ENCODE measurements at regions not wholly inside any gene's neighbourhood (a gene's known extent, or its start where the extent isn't known, plus 50 kb on each side); places are given as distances from the start of the nearest gene placed in this dataset.

GRCh38 chr2:163343316-163343715, 392.5 kb downstream of the FIGN start:
- Mint-ChIP-seq H3K4me1 (ENCODE audit: unreplicated experiment) (peaks cover 12% of the 10 kb centered on the region), H3K4me3 (ENCODE audit: unreplicated experiment) (no peak overlapping the region), H3K36me3 (ENCODE audit: low read depth, unreplicated experiment) (no peaks in the 10 kb centered on the region), H3K27me3 (ENCODE audit: unreplicated experiment) (no peaks in the 10 kb centered on the region), H3K9me3 (ENCODE audit: unreplicated experiment) (no peaks in the 10 kb centered on the region), H3K27ac (ENCODE audit: unreplicated experiment) (no peak overlapping the region)
- DNase-seq (ENCODE audit: low spot score), result no peak
- TF ChIP-seq, protein P1, sequence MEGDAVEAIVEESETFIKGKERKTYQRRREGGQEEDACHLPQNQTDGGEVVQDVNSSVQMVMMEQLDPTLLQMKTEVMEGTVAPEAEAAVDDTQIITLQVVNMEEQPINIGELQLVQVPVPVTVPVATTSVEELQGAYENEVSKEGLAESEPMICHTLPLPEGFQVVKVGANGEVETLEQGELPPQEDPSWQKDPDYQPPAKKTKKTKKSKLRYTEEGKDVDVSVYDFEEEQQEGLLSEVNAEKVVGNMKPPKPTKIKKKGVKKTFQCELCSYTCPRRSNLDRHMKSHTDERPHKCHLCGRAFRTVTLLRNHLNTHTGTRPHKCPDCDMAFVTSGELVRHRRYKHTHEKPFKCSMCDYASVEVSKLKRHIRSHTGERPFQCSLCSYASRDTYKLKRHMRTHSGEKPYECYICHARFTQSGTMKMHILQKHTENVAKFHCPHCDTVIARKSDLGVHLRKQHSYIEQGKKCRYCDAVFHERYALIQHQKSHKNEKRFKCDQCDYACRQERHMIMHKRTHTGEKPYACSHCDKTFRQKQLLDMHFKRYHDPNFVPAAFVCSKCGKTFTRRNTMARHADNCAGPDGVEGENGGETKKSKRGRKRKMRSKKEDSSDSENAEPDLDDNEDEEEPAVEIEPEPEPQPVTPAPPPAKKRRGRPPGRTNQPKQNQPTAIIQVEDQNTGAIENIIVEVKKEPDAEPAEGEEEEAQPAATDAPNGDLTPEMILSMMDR (IDR thresholded peaks at IDR 0.05; ENCODE audit: unreplicated experiment), result no peak

DNA sequence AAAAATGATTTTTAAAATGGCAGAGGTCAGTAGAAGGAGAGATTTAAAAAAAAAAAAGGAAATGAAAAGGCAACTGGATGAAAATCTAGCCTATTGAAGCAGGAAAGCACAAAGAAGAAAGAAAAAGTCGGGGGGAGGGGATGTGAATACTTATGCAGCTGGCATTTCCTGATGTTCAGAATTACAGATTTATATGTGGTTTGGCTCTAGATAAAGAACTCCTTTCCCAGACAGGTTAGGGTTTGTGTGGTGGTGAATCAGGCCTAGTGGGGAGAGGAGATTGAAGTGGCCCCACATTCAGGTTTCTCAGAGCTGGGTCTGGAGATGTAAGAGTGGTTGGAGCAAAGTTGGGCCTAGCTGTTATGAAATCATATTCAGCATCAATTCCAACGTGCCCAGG, 394.4 kb downstream of the FIGN start:
- no peak for DNase-seq (ENCODE audit: low spot score)
- no peaks in the 10 kb centered on the region for H3K36me3 Mint-ChIP-seq (ENCODE audit: low read depth, unreplicated experiment)
- TF ChIP-seq, protein P1 (IDR thresholded peaks at IDR 0.05; ENCODE audit: unreplicated experiment), result no peak
- no peak overlapping the region for H3K27ac Mint-ChIP-seq (ENCODE audit: unreplicated experiment)
- H3K4me1 Mint-ChIP-seq (ENCODE audit: unreplicated experiment), result peaks cover 9% of the 10 kb centered on the region
- no peaks in the 10 kb centered on the region for H3K9me3 Mint-ChIP-seq (ENCODE audit: unreplicated experiment)
- no peaks in the 10 kb centered on the region for H3K27me3 Mint-ChIP-seq (ENCODE audit: unreplicated experiment)
- H3K4me3 Mint-ChIP-seq (ENCODE audit: unreplicated experiment), result no peak overlapping the region

DNA sequence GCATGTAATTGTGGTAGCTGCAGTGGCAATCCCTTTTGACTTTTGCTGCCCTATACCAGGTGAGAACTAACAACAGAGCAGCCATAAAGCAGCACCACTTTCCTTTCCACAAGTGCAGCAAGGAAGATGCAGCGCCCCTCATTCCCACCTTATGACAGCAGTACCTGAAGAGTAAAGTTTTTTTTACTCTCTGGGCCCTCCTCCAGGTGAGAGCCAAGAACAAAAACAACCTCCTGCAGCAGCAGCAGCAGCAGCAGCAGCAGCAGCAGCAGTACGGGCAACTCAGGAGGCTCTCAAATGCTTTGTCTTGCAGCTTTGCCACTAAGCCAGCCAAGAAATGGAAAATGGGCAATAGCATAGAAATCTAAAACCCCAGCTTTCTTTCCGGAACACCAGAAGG, 397.5 kb downstream of the FIGN start:
- Mint-ChIP-seq H3K27ac (ENCODE audit: unreplicated experiment) (no peak overlapping the region), H3K36me3 (ENCODE audit: low read depth, unreplicated experiment) (no peaks in the 10 kb centered on the region), H3K9me3 (ENCODE audit: unreplicated experiment) (no peaks in the 10 kb centered on the region), H3K4me3 (ENCODE audit: unreplicated experiment) (no peak overlapping the region), H3K27me3 (ENCODE audit: unreplicated experiment) (no peaks in the 10 kb centered on the region), H3K4me1 (ENCODE audit: unreplicated experiment) (peaks cover 9% of the 10 kb centered on the region)
- DNase-seq (ENCODE audit: low spot score), result no peak
- TF ChIP-seq, protein P1 (IDR thresholded peaks at IDR 0.05; ENCODE audit: unreplicated experiment), result no peak

DNA sequence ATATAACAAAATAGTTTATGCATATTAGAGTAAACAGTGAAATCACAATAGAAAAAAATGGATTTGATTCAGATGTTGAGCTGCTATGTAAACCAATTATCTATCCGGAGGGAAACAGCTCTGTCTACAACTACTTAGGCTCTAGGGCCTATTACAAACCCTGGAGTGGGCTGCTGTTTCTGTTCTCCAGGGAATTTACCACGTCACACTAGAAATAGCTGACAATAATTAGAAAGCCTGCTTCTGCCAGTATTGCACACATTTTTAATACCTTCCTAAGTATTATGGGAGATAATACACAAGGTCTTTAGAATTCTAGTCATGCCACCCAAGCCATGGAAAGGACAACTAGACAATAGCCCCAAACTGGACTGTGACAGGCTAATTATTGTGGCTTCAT, 411.1 kb downstream of the FIGN start:
- TF ChIP-seq, protein P1 (IDR thresholded peaks at IDR 0.05; ENCODE audit: unreplicated experiment), result no peak
- no peaks in the 10 kb centered on the region for H3K36me3 Mint-ChIP-seq (ENCODE audit: low read depth, unreplicated experiment)
- H3K9me3 Mint-ChIP-seq (ENCODE audit: unreplicated experiment), result no peaks in the 10 kb centered on the region
- no peak for DNase-seq (ENCODE audit: low spot score)
- no peak overlapping the region for H3K4me3 Mint-ChIP-seq (ENCODE audit: unreplicated experiment)
- H3K27ac Mint-ChIP-seq (ENCODE audit: unreplicated experiment), result no peak overlapping the region
- no peaks in the 10 kb centered on the region for H3K4me1 Mint-ChIP-seq (ENCODE audit: unreplicated experiment)
- H3K27me3 Mint-ChIP-seq (ENCODE audit: unreplicated experiment), result peaks cover 1% of the 10 kb centered on the region

DNA sequence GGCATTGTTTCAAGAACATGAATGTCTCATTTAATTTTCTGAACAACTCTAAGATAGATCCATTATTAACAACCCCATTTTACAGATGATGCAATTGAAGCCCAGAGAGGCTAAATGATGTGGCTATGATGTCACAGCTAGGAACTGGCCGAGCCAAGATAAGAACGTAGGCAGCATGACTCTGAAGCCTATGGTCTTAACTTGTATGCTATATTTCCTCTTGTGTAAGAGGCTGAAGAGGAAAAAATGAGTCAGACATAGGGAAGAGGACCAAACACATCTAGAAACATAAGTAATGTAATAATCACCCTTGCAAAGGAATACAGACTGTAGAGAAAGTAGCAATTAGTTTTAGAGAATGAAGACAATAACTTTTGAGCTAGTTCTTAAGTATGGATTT, 416.8 kb downstream of the FIGN start:
- TF ChIP-seq, protein P1 (IDR thresholded peaks at IDR 0.05; ENCODE audit: unreplicated experiment), result no peak
- Mint-ChIP-seq H3K4me3 (ENCODE audit: unreplicated experiment) (no peak overlapping the region), H3K36me3 (ENCODE audit: low read depth, unreplicated experiment) (no peaks in the 10 kb centered on the region), H3K27ac (ENCODE audit: unreplicated experiment) (no peak overlapping the region), H3K4me1 (ENCODE audit: unreplicated experiment) (no peaks in the 10 kb centered on the region), H3K9me3 (ENCODE audit: unreplicated experiment) (no peaks in the 10 kb centered on the region), H3K27me3 (ENCODE audit: unreplicated experiment) (peaks cover 1% of the 10 kb centered on the region)
- no peak for DNase-seq (ENCODE audit: low spot score)
